GM13977 (cell line): ENCODE measurements at regions not wholly inside any gene's neighbourhood (a gene's known extent, or its start where the extent isn't known, plus 50 kb on each side); places are given as distances from the start of the nearest gene placed in this dataset.

Experiments used
- DNase-seq: peaks from one replicate; pipeline ENCODE4 v3.0.0; 2012; ENCODE audit warnings: low spot score
- in situ Hi-C: fragments of 300-500 bp; cut with MboI; formaldehyde crosslinking; loops from one replicate; pipeline ENCODE4 v1.12.0; 2022; ENCODE audit warnings: low sequenced_read_pairs, low pct_unique_long_range_greater_than_20kb, mixed read lengths, inconsistent platforms; ENCODE audit not compliant: unreplicated experiment
- TF ChIP-seq, protein P1 (sequence below): IDR thresholded peaks from 2 replicates; pipeline ENCODE4 v1.5.1; 2012; ENCODE audit warnings: mild to moderate bottlenecking, control low read depth; ENCODE audit not compliant: insufficient read depth; ENCODE audit errors: extremely low read depth, missing control alignments

DNA sequence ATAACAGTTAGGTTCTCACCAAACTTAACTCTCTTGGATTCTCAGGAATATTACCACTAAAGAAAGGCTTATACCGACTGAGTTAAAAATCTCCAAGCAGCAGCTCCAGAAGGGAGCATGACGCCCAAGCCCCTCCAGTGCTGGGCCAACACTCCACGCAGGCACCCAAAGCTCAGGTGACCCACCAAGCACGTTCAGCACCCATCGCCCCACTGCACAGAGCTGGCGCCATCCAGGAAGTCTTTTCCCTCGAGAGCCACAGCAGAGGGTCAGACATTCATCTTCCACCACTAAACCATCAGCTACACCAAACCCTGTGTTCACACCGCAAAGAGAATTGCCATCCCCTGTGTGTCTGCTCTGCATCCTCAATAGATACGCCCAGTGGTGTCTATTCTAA is 65.7 kb downstream of the SOX1 start:
- TF ChIP-seq, protein P1, sequence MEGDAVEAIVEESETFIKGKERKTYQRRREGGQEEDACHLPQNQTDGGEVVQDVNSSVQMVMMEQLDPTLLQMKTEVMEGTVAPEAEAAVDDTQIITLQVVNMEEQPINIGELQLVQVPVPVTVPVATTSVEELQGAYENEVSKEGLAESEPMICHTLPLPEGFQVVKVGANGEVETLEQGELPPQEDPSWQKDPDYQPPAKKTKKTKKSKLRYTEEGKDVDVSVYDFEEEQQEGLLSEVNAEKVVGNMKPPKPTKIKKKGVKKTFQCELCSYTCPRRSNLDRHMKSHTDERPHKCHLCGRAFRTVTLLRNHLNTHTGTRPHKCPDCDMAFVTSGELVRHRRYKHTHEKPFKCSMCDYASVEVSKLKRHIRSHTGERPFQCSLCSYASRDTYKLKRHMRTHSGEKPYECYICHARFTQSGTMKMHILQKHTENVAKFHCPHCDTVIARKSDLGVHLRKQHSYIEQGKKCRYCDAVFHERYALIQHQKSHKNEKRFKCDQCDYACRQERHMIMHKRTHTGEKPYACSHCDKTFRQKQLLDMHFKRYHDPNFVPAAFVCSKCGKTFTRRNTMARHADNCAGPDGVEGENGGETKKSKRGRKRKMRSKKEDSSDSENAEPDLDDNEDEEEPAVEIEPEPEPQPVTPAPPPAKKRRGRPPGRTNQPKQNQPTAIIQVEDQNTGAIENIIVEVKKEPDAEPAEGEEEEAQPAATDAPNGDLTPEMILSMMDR, result no peak
- in situ Hi-C loops, result no loop called here
- no peak for DNase-seq

GRCh38 chr13:112133499-112134390 is 66.8 kb downstream of the SOX1 start:
- TF ChIP-seq, protein P1, result no peak
- in situ Hi-C loops, result no loop called here

GRCh38 chr13:112134391-112135075 is 67.6 kb downstream of the SOX1 start:
- no peak for DNase-seq
- TF ChIP-seq, protein P1, result no peak
- in situ Hi-C loops, result no loop called here

More at GRCh38 chr13:112133499-112134390, 66.8 kb downstream of the SOX1 start:
- DNase-seq, result no peak

DNA sequence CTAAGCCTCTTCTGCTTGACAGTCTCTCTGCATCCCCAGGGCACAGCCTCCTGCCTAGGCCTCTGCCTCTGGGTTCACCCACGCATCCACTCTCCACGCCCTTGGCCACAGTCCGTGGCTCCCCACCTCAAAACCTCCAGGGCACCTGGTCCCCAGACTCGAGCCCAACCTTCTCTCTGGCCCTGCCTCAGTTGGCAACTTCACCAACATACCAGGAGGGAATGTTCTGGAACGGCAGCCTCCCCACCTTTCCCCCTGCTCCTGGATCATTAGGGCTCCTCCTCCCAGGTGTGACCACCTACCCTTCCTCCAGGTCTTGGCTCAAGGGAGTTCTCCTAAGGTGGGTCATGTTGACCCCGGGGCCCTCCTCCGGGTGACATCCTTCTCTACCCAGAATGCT is 69.1 kb downstream of the SOX1 start:
- TF ChIP-seq, protein P1, result no peak
- no peak for DNase-seq
- in situ Hi-C loops, result no loop called here

GRCh38 chr13:112137144-112137543 is 70.2 kb downstream of the SOX1 start:
- TF ChIP-seq, protein P1, result no peak
- in situ Hi-C loops, result no loop called here
- DNase-seq, result no peak

DNA sequence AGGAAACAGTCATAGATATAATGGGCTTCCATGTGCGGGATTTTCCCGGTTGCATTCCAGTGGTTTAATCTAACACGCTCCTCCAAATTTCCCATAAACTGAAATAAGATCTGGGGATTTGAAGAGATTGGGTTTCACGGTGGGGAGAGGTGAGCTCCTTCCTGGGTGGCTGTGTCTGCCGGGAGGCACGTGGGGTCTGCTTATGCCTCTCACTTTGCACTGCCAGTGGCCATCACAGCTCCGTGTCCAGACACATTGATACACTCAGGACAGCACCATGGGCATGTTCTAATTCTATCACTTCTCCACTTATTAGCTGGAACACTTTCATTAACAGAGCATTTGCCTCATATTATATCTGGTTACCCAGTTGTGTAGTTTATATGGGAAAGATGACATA is 73.4 kb downstream of the SOX1 start:
- in situ Hi-C loops, result no loop called here
- no peak for DNase-seq

More for the DNA sequence above, 73.4 kb downstream of the SOX1 start:
- TF ChIP-seq, protein P1, result no peak
